Osteocyte (in vitro differentiated cells): ENCODE measurements at regions not wholly inside any gene's neighbourhood (a gene's known extent, or its start where the extent isn't known, plus 50 kb on each side); places are given as distances from the start of the nearest gene placed in this dataset.

Experiments used
- DNase-seq: peaks from one replicate; pipeline ENCODE4 v3.0.0; 2021; ENCODE audit warnings: mixed read lengths; ENCODE audit not compliant: unreplicated experiment; ENCODE audit errors: extremely low spot score
- H3K27ac Mint-ChIP-seq: one replicate; pipeline ENCODE4 v1.8.0; 2021; ENCODE audit warnings: mild to moderate bottlenecking, mixed read lengths; ENCODE audit not compliant: unreplicated experiment
- H3K27me3 Mint-ChIP-seq: one replicate; pipeline ENCODE4 v1.8.0; 2021; ENCODE audit warnings: mixed read lengths; ENCODE audit not compliant: unreplicated experiment
- H3K36me3 Mint-ChIP-seq: one replicate; pipeline ENCODE4 v1.8.0; 2021; ENCODE audit warnings: mixed read lengths; ENCODE audit not compliant: unreplicated experiment
- H3K4me1 Mint-ChIP-seq: one replicate; pipeline ENCODE4 v1.8.0; 2021; ENCODE audit warnings: mixed read lengths; ENCODE audit not compliant: unreplicated experiment
- H3K4me3 Mint-ChIP-seq: one replicate; pipeline ENCODE4 v1.8.0; 2021; ENCODE audit warnings: mild to moderate bottlenecking, moderate library complexity, mixed read lengths; ENCODE audit not compliant: unreplicated experiment
- H3K9me3 Mint-ChIP-seq: one replicate; pipeline ENCODE4 v1.8.0; 2021; ENCODE audit warnings: mixed read lengths; ENCODE audit not compliant: unreplicated experiment
- TF ChIP-seq, protein P1 (sequence below): fragments of 200-600 bp; sonication (generic); IDR thresholded peaks from 2 replicates; pipeline ENCODE4 v1.5.0; 2021; ENCODE audit warnings: antibody characterized with exemption, mild to moderate bottlenecking, moderate library complexity

- Mint-ChIP-seq H3K27me3 (peaks cover 4% of the 10 kb centered on the region), H3K9me3 (no peaks in the 10 kb centered on the region), H3K4me1 (peaks cover 3% of the 10 kb centered on the region), H3K4me3 (no peak overlapping the region), H3K36me3 (no peaks in the 10 kb centered on the region), H3K27ac (no peak overlapping the region)
- TF ChIP-seq, protein P1, sequence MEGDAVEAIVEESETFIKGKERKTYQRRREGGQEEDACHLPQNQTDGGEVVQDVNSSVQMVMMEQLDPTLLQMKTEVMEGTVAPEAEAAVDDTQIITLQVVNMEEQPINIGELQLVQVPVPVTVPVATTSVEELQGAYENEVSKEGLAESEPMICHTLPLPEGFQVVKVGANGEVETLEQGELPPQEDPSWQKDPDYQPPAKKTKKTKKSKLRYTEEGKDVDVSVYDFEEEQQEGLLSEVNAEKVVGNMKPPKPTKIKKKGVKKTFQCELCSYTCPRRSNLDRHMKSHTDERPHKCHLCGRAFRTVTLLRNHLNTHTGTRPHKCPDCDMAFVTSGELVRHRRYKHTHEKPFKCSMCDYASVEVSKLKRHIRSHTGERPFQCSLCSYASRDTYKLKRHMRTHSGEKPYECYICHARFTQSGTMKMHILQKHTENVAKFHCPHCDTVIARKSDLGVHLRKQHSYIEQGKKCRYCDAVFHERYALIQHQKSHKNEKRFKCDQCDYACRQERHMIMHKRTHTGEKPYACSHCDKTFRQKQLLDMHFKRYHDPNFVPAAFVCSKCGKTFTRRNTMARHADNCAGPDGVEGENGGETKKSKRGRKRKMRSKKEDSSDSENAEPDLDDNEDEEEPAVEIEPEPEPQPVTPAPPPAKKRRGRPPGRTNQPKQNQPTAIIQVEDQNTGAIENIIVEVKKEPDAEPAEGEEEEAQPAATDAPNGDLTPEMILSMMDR = no peak
- DNase-seq = no peak
Measured at GRCh38 chr5:21070858-21071257, 1082.9 kb upstream of the CDH18 start.

DNA sequence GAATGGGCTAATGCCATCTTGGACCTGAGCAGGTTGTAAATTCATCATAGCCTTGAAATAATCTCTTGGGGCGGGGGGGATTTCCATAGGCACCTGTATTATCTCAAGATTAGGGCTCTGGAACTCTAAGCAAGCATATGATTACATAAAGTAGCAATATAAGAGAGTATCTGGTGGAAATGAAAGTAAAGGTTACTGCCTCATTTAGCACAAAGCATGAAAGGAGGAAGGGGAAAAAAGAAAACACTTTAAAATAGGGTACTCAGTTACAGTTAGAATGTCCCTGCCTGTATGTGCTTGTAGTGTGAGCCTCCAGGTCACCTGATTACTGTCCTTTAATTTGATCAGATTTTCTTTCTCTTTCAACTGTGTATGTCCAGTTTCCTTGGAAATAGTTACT is 1079.7 kb upstream of the CDH18 start:
- Mint-ChIP-seq H3K9me3 (peaks cover 2% of the 10 kb centered on the region), H3K27me3 (peaks cover 5% of the 10 kb centered on the region), H3K4me1 (peaks cover 3% of the 10 kb centered on the region), H3K4me3 (no peak overlapping the region), H3K27ac (no peak overlapping the region), H3K36me3 (no peaks in the 10 kb centered on the region)
- no peak for DNase-seq
- TF ChIP-seq, protein P1 = no peak

DNA sequence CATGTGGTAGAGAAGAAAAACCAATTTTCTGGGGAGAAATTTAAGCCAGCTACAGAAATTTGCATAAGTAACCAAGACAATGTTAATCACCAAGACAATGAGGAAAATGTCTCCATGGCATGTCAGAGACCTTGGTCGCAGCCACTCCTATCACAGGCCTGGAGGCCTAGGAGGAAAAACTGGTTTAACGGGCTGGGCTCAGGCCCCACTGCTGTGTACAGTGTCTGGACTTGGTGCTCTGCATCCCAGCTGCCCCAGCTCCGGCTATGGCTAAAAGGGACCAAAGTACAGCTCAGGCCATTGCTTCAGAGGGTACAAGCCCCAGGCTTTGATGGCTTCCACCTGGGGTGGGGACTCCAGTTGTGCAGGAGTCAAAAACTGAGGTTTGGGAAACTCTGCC is 1075.1 kb upstream of the CDH18 start:
- Mint-ChIP-seq H3K4me1 (no peaks in the 10 kb centered on the region), H3K4me3 (no peak overlapping the region), H3K36me3 (no peaks in the 10 kb centered on the region), H3K9me3 (peaks cover 3% of the 10 kb centered on the region), H3K27me3 (peaks cover 30% of the 10 kb centered on the region), H3K27ac (no peak overlapping the region)
- TF ChIP-seq, protein P1 = no peak
- no peak for DNase-seq

DNA sequence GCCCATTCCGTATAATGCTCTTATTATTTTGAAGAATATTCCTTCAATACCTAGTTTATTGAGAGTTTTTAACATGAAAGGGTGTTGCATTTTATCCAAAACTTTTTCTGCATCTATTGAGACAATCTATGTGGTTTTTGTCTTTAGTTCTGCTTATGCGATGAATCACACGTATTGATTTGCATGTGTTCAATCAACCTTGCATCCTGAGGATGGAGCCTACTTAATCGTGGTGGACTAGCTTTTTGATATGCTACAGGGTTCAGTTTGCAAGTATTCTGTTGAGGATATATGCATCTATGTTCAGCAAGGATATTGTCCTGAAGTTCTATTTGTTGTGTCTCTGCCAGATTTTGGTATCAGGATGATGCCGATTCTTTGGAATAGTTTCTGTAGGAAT is 1070.3 kb upstream of the CDH18 start:
- TF ChIP-seq, protein P1 = no peak
- Mint-ChIP-seq H3K27ac (no peak overlapping the region), H3K9me3 (peaks cover 3% of the 10 kb centered on the region), H3K4me1 (no peaks in the 10 kb centered on the region), H3K27me3 (peaks cover 33% of the 10 kb centered on the region), H3K36me3 (no peaks in the 10 kb centered on the region), H3K4me3 (no peak overlapping the region)
- DNase-seq = no peak

- Mint-ChIP-seq H3K4me3 (no peak overlapping the region), H3K4me1 (no peaks in the 10 kb centered on the region)
- TF ChIP-seq, protein P1 = no peak
Measured at GRCh38 chr5:21051945-21052344, 1063.9 kb upstream of the CDH18 start.

More at GRCh38 chr5:21051945-21052344, 1063.9 kb upstream of the CDH18 start:
- DNase-seq = no peak
- Mint-ChIP-seq H3K27me3 (peaks cover 7% of the 10 kb centered on the region), H3K36me3 (no peaks in the 10 kb centered on the region), H3K9me3 (no peaks in the 10 kb centered on the region), H3K27ac (no peak overlapping the region)
